WTC11 (cell line): ENCODE measurements at regions not wholly inside any gene's neighbourhood (a gene's known extent, or its start where the extent isn't known, plus 50 kb on each side); places are given as distances from the start of the nearest gene placed in this dataset.

Source experiments
- ATAC-seq: fragments of 200-7000 bp; cut with Tn5 transposase; 2 replicates; pipeline ENCODE4 v1.10.0; 2021; ENCODE audit warnings: mild to moderate bottlenecking, moderate library complexity
- CTCF ChIA-PET: fragments of 300-600 bp; sonication (Branson Sonifier 250); formaldehyde crosslinking; loops from one replicate; lab custom pipeline; 2021; ENCODE audit warnings: antibody characterized with exemption; lab: Charles Lee
- POLR2A ChIA-PET: fragments of 350-600 bp; sonication (Branson Sonifier 250); formaldehyde crosslinking; loops from one replicate; lab custom pipeline; 2021; ENCODE audit warnings: antibody characterized with exemption; lab: Charles Lee
- DNase-seq: peaks from one replicate; pipeline ENCODE4 v3.0.0; 2021; ENCODE audit warnings: low spot score
- H3K27ac Mint-ChIP-seq: 2 replicates; pipeline ENCODE4 v1.8.0; 2021; ENCODE audit warnings: mixed read lengths
- H3K27me3 Mint-ChIP-seq: 2 replicates; pipeline ENCODE4 v1.8.0; 2021; ENCODE audit warnings: low read depth, mild to moderate bottlenecking, moderate library complexity, mixed read lengths
- H3K36me3 Mint-ChIP-seq: 2 replicates; pipeline ENCODE4 v1.8.0; 2021; ENCODE audit warnings: mixed read lengths
- H3K4me1 Mint-ChIP-seq: 2 replicates; pipeline ENCODE4 v1.8.0; 2022; ENCODE audit warnings: mixed read lengths
- H3K4me3 Mint-ChIP-seq: 2 replicates; pipeline ENCODE4 v1.8.0; 2021; ENCODE audit warnings: mild to moderate bottlenecking, moderate library complexity, mixed read lengths
- H3K9me3 Mint-ChIP-seq: 2 replicates; pipeline ENCODE4 v1.8.0; 2021; ENCODE audit warnings: mixed read lengths
- ETV6 ChIP-seq: sonication (generic); formaldehyde crosslinking; IDR thresholded peaks from 2 replicates; pipeline ENCODE4 v1.8.1; 2022; ENCODE audit warnings: mild to moderate bottlenecking, missing genetic modification reagents
- HMGA2 ChIP-seq: fragments of 250-450 bp; sonication (Bioruptor Pico); IDR thresholded peaks from 2 replicates; pipeline ENCODE4 v1.4.0; 2021; ENCODE audit warnings: mild to moderate bottlenecking, moderate library complexity
- IRF2 ChIP-seq: sonication (generic); formaldehyde crosslinking; IDR thresholded peaks from 2 replicates; pipeline ENCODE4 v1.8.0; 2022; ENCODE audit warnings: low read depth, missing genetic modification reagents, borderline replicate concordance
- JAZF1 ChIP-seq: fragments of 250-450 bp; sonication (Bioruptor Pico); IDR thresholded peaks from 2 replicates; pipeline ENCODE4 v1.9.0; 2021; ENCODE audit warnings: moderate library complexity, mild to moderate bottlenecking, inconsistent platforms
- NFE2L1 ChIP-seq: sonication (generic); formaldehyde crosslinking; IDR thresholded peaks from 2 replicates; pipeline ENCODE4 v1.8.1; 2023; ENCODE audit warnings: missing genetic modification reagents
- RORB ChIP-seq: fragments of 250-450 bp; sonication (Bioruptor Pico); IDR thresholded peaks from 2 replicates; pipeline ENCODE4 v1.9.0; 2021; ENCODE audit warnings: mild to moderate bottlenecking
- SP1 ChIP-seq: sonication (generic); formaldehyde crosslinking; conservative IDR thresholded peaks from 2 replicates; pipeline ENCODE4 v1.8.1; 2022; ENCODE audit warnings: missing genetic modification reagents
- TEAD1 ChIP-seq: sonication (generic); formaldehyde crosslinking; IDR thresholded peaks from 2 replicates; pipeline ENCODE4 v1.8.0; 2022; ENCODE audit warnings: mild to moderate bottlenecking, missing genetic modification reagents
- ZNF219 ChIP-seq: sonication (generic); formaldehyde crosslinking; IDR thresholded peaks from 2 replicates; pipeline ENCODE4 v1.8.0; 2023; ENCODE audit warnings: missing genetic modification reagents, mild to moderate bottlenecking, borderline replicate concordance
- ZNF423 ChIP-seq: fragments of 250-450 bp; sonication (Bioruptor Pico); IDR thresholded peaks from 2 replicates; pipeline ENCODE4 v2.1.2; 2022; ENCODE audit warnings: mild to moderate bottlenecking, moderate library complexity
- TF ChIP-seq, protein P1 (sequence below): fragments of 250-450 bp; sonication (Bioruptor Pico); IDR thresholded peaks from 2 replicates; pipeline ENCODE4 v2.1.2; 2022; ENCODE audit warnings: mild to moderate bottlenecking, moderate library complexity
- TF ChIP-seq, protein P2 (sequence below): fragments of 250-450 bp; sonication (Bioruptor Pico); IDR thresholded peaks from 2 replicates; pipeline ENCODE4 v1.9.0; 2021; ENCODE audit warnings: mild to moderate bottlenecking
- TF ChIP-seq, protein P3 (sequence below): sonication (generic); formaldehyde crosslinking; conservative IDR thresholded peaks from 2 replicates; pipeline ENCODE4 v1.8.1; 2022; ENCODE audit warnings: mild to moderate bottlenecking, missing genetic modification reagents
- TF ChIP-seq, protein P4 (sequence below): sonication (generic); formaldehyde crosslinking; IDR thresholded peaks from 2 replicates; pipeline ENCODE4 v1.8.0; 2022; ENCODE audit warnings: mild to moderate bottlenecking, missing genetic modification reagents
- TF ChIP-seq, protein P5 (sequence below): sonication (generic); formaldehyde crosslinking; IDR thresholded peaks from 2 replicates; pipeline ENCODE4 v1.8.0; 2022; ENCODE audit warnings: mild to moderate bottlenecking, missing genetic modification reagents
- TF ChIP-seq, protein P6 (sequence below): sonication (generic); formaldehyde crosslinking; IDR thresholded peaks from 2 replicates; pipeline ENCODE4 v1.8.0; 2023; ENCODE audit warnings: mild to moderate bottlenecking, missing genetic modification reagents
- TF ChIP-seq, protein P7 (sequence below): sonication (generic); formaldehyde crosslinking; IDR thresholded peaks from 2 replicates; pipeline ENCODE4 v1.8.1; 2022; ENCODE audit warnings: mild to moderate bottlenecking, missing genetic modification reagents, moderate library complexity, borderline replicate concordance
- TF ChIP-seq, protein P8 (sequence below): fragments of 200-600 bp; IDR thresholded peaks from 2 replicates; pipeline ENCODE4 v1.8.0; 2022; ENCODE audit warnings: antibody characterized with exemption
- TF ChIP-seq, protein P9 (sequence below): sonication (generic); formaldehyde crosslinking; IDR thresholded peaks from 2 replicates; pipeline ENCODE4 v1.8.0; 2022; ENCODE audit warnings: mild to moderate bottlenecking, missing genetic modification reagents

DNA sequence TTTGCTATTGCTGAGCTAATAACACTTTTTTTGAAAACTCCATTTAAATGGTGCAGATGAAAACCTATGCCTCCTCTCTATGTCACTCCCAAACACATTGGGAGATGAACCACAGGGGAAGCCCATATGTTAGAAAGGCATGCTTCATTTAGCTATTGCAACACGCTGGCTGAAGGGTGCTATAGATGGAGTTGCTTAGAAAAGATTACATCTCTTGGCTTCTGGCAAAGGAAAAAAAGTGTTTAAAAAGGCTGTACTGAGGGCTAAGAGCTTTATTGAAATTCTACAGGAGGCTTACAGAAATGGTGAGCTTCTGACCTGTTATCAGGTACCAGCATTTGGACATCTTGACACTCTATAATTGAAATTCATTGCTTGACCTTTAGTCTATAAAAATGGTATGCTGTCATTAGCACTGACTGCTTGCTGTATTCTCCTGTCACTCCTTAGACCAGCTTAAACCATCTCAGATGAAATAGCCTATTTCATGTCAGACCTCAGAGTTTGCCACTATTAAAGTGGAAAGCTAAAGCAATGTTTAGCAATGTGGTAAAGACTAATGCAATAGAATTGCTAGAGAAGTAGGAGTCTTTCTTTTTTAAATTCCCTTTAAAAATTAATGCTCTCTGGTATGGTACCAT, 503.9 kb downstream of the CDH11 start:
- Mint-ChIP-seq H3K4me3 (no peak overlapping the region), H3K27me3 (no peaks in the 10 kb centered on the region), H3K36me3 (peaks cover 5% of the 10 kb centered on the region), H3K9me3 (peaks cover 16% of the 10 kb centered on the region), H3K27ac (no peak overlapping the region), H3K4me1 (peaks cover 21% of the 10 kb centered on the region)
- no peak for DNase-seq
- no peak for TF ChIP-seq ETV6 (CRISPR knock-in tag)
- TF ChIP-seq, protein P1, sequence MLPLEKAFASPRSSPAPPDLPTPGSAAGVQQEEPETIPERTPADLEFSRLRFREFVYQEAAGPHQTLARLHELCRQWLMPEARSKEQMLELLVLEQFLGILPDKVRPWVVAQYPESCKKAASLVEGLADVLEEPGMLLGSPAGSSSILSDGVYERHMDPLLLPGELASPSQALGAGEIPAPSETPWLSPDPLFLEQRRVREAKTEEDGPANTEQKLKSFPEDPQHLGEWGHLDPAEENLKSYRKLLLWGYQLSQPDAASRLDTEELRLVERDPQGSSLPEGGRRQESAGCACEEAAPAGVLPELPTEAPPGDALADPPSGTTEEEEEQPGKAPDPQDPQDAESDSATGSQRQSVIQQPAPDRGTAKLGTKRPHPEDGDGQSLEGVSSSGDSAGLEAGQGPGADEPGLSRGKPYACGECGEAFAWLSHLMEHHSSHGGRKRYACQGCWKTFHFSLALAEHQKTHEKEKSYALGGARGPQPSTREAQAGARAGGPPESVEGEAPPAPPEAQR (CRISPR knock-in tag) = no peak
- no peak for TF ChIP-seq NFE2L1 (CRISPR knock-in tag)
- TF ChIP-seq, protein P2, sequence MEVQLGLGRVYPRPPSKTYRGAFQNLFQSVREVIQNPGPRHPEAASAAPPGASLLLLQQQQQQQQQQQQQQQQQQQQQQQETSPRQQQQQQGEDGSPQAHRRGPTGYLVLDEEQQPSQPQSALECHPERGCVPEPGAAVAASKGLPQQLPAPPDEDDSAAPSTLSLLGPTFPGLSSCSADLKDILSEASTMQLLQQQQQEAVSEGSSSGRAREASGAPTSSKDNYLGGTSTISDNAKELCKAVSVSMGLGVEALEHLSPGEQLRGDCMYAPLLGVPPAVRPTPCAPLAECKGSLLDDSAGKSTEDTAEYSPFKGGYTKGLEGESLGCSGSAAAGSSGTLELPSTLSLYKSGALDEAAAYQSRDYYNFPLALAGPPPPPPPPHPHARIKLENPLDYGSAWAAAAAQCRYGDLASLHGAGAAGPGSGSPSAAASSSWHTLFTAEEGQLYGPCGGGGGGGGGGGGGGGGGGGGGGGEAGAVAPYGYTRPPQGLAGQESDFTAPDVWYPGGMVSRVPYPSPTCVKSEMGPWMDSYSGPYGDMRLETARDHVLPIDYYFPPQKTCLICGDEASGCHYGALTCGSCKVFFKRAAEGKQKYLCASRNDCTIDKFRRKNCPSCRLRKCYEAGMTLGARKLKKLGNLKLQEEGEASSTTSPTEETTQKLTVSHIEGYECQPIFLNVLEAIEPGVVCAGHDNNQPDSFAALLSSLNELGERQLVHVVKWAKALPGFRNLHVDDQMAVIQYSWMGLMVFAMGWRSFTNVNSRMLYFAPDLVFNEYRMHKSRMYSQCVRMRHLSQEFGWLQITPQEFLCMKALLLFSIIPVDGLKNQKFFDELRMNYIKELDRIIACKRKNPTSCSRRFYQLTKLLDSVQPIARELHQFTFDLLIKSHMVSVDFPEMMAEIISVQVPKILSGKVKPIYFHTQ (CRISPR knock-in tag) = no peak
- TF ChIP-seq, protein P3, sequence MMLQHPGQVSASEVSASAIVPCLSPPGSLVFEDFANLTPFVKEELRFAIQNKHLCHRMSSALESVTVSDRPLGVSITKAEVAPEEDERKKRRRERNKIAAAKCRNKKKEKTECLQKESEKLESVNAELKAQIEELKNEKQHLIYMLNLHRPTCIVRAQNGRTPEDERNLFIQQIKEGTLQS (CRISPR knock-in tag) = no peak
- TF ChIP-seq, protein P4, sequence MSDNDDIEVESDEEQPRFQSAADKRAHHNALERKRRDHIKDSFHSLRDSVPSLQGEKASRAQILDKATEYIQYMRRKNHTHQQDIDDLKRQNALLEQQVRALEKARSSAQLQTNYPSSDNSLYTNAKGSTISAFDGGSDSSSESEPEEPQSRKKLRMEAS (CRISPR knock-in tag) = no peak
- no peak for TF ChIP-seq TEAD1
- no peak for TF ChIP-seq ZNF219 (CRISPR knock-in tag)
- TF ChIP-seq, protein P5, sequence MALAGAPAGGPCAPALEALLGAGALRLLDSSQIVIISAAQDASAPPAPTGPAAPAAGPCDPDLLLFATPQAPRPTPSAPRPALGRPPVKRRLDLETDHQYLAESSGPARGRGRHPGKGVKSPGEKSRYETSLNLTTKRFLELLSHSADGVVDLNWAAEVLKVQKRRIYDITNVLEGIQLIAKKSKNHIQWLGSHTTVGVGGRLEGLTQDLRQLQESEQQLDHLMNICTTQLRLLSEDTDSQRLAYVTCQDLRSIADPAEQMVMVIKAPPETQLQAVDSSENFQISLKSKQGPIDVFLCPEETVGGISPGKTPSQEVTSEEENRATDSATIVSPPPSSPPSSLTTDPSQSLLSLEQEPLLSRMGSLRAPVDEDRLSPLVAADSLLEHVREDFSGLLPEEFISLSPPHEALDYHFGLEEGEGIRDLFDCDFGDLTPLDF (CRISPR knock-in tag) = no peak
- ChIA-PET POLR2A (no interaction called here), CTCF (no interaction called here)
- ATAC-seq = no peak

DNA sequence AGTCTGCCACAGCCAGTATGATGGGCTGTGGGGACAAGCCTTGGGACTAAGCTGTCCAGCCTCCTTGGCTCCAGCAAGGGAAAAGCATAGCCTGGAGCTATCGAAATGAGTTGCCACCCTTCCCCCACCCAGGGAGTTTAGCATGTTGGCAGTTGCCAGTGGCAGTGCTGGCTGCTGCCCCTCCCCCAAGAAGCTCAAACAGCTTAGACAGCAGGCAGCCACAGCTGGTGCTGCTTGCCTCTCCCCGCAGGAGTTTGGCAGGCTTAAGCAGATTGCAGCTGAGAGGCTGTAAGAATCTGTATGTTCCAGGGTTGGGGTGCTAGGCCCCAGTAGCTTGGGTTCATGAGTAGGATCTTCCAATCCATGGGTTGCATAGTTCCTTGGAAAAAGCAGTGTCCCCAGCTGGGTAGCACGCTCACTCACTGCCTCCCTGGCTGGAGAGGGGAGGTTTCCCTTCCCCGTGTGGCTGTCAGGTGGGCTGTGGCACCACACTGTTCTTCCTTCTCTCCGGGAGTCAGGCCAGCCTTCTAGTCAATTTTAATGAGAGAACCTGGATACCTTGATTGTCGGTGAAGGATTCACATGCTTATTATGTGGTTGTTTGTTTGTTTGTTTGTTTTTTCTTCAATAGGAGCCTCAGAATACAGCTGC, 506.1 kb downstream of the CDH11 start:
- CTCF ChIA-PET = no interaction called here
- Mint-ChIP-seq H3K4me1 (peaks cover 21% of the 10 kb centered on the region), H3K9me3 (peaks cover 33% of the 10 kb centered on the region), H3K36me3 (peaks cover 12% of the 10 kb centered on the region), H3K27me3 (no peaks in the 10 kb centered on the region), H3K27ac (no peak overlapping the region), H3K4me3 (no peak overlapping the region)
- POLR2A ChIA-PET = no interaction called here
- DNase-seq (peak; percentile 68), ATAC-seq (peak; percentile 85)
- no peak for TF ChIP-seq IRF2 (CRISPR knock-in tag)
- TF ChIP-seq, protein P3 (CRISPR knock-in tag) = no peak
- TF ChIP-seq HMGA2 (CRISPR knock-in tag) = no peak
- peak; percentile 91 for TF ChIP-seq ZNF423 (CRISPR knock-in tag)
- 0 out of 2 replicates have a peak, but pooled peaks have one; percentile 47 for TF ChIP-seq SP1 (CRISPR knock-in tag)
- 0 out of 2 replicates have a peak, but pooled peaks have one; percentile 30 for TF ChIP-seq ETV6 (CRISPR knock-in tag)
- TF ChIP-seq, protein P6, sequence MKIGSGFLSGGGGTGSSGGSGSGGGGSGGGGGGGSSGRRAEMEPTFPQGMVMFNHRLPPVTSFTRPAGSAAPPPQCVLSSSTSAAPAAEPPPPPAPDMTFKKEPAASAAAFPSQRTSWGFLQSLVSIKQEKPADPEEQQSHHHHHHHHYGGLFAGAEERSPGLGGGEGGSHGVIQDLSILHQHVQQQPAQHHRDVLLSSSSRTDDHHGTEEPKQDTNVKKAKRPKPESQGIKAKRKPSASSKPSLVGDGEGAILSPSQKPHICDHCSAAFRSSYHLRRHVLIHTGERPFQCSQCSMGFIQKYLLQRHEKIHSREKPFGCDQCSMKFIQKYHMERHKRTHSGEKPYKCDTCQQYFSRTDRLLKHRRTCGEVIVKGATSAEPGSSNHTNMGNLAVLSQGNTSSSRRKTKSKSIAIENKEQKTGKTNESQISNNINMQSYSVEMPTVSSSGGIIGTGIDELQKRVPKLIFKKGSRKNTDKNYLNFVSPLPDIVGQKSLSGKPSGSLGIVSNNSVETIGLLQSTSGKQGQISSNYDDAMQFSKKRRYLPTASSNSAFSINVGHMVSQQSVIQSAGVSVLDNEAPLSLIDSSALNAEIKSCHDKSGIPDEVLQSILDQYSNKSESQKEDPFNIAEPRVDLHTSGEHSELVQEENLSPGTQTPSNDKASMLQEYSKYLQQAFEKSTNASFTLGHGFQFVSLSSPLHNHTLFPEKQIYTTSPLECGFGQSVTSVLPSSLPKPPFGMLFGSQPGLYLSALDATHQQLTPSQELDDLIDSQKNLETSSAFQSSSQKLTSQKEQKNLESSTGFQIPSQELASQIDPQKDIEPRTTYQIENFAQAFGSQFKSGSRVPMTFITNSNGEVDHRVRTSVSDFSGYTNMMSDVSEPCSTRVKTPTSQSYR (CRISPR knock-in tag) = peak; percentile 97
- TF ChIP-seq JAZF1 (CRISPR knock-in tag) = no peak
- TF ChIP-seq, protein P7, sequence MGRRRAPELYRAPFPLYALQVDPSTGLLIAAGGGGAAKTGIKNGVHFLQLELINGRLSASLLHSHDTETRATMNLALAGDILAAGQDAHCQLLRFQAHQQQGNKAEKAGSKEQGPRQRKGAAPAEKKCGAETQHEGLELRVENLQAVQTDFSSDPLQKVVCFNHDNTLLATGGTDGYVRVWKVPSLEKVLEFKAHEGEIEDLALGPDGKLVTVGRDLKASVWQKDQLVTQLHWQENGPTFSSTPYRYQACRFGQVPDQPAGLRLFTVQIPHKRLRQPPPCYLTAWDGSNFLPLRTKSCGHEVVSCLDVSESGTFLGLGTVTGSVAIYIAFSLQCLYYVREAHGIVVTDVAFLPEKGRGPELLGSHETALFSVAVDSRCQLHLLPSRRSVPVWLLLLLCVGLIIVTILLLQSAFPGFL (CRISPR knock-in tag) = no peak
- TF ChIP-seq, protein P8, sequence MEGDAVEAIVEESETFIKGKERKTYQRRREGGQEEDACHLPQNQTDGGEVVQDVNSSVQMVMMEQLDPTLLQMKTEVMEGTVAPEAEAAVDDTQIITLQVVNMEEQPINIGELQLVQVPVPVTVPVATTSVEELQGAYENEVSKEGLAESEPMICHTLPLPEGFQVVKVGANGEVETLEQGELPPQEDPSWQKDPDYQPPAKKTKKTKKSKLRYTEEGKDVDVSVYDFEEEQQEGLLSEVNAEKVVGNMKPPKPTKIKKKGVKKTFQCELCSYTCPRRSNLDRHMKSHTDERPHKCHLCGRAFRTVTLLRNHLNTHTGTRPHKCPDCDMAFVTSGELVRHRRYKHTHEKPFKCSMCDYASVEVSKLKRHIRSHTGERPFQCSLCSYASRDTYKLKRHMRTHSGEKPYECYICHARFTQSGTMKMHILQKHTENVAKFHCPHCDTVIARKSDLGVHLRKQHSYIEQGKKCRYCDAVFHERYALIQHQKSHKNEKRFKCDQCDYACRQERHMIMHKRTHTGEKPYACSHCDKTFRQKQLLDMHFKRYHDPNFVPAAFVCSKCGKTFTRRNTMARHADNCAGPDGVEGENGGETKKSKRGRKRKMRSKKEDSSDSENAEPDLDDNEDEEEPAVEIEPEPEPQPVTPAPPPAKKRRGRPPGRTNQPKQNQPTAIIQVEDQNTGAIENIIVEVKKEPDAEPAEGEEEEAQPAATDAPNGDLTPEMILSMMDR = no peak
- TF ChIP-seq, protein P9, sequence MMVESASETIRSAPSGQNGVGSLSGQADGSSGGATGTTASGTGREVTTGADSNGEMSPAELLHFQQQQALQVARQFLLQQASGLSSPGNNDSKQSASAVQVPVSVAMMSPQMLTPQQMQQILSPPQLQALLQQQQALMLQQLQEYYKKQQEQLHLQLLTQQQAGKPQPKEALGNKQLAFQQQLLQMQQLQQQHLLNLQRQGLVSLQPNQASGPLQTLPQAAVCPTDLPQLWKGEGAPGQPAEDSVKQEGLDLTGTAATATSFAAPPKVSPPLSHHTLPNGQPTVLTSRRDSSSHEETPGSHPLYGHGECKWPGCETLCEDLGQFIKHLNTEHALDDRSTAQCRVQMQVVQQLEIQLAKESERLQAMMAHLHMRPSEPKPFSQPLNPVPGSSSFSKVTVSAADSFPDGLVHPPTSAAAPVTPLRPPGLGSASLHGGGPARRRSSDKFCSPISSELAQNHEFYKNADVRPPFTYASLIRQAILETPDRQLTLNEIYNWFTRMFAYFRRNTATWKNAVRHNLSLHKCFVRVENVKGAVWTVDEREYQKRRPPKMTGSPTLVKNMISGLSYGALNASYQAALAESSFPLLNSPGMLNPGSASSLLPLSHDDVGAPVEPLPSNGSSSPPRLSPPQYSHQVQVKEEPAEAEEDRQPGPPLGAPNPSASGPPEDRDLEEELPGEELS (CRISPR knock-in tag) = 0 out of 2 replicates have a peak, but pooled peaks have one; percentile 24
- no peak for TF ChIP-seq RORB (CRISPR knock-in tag)
